GM18505 (cell line): ENCODE measurements at regions not wholly inside any gene's neighbourhood (a gene's known extent, or its start where the extent isn't known, plus 50 kb on each side); places are given as distances from the start of the nearest gene placed in this dataset.
"Not testable (repeated sequence)": the region's sequence is repeated elsewhere in the genome, so short reads cannot be mapped to it uniquely, and the experiment has no call there.

Experiments
- ATAC-seq: cut with Tn5 transposase; IDR thresholded peaks from one replicate; pipeline ENCODE4 v1.9.1; 2021; ENCODE audit not compliant: unreplicated experiment
- POLR2A ChIP-seq: IDR thresholded peaks from 4 replicates; pipeline ENCODE4 v1.6.1; 2011; ENCODE audit warnings: borderline replicate concordance; ENCODE audit not compliant: insufficient read depth, insufficient read length; ENCODE audit errors: extremely low read depth

DNA sequence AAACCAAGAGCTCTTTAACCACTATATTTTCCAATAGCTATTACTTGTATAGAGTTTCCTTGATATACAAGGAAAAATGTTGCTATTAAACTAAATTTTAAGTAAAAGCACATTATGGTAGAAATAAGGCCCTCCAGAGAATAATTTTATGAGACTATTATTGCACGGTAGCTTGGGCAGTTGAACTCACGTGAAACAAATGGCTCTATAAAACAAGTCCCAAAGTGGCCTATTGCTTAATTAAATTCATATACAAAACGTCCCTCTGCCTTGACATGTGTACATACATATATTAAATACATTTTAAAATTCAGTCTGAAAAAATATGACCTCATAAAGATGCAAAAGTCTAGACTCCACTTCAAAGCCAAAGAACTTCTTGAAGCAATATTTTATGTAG, 582.2 kb downstream of the CENPC start:
- no peak for TF ChIP-seq POLR2A
- no peak for ATAC-seq

DNA sequence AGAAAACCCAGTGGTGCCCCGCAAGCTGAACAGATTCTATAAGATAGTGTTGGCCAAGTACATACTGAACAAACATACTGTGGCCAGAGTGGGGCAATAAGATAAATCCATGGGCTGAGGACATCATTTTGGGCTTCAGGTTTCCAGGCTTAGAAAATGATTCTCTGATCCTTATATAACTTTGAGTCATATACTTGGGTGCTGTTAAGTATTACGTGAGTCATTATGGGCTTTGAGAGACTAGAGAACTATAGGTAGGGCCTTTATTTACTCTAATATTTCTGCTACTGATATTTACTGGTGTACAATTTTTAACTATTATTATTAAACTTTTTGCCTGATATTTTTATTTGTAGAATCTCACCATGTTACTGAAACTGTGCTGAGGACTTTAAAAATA, 586.1 kb downstream of the CENPC start:
- no peak for TF ChIP-seq POLR2A
- no peak for ATAC-seq

DNA sequence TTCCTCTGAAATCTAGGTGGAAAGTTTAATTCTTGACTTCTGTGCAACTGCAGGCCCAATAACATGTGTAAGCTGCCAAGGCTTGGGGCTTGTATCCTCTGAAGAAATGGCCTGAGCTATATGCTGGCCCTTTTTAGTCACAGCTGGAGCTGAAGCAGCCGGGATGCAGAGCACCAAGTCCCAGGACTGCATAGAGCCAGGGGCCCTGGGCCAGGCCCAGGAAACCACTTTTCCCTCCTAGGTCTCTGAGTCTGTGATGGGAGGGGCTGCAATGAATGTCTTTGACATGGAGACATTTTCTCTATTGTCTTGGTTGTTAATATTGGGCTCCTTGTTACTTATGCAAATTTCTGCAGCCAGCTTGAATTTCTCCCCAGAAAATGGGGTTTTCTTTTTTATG, 588.5 kb downstream of the CENPC start:
- TF ChIP-seq POLR2A, result no peak
- ATAC-seq, result no peak

DNA sequence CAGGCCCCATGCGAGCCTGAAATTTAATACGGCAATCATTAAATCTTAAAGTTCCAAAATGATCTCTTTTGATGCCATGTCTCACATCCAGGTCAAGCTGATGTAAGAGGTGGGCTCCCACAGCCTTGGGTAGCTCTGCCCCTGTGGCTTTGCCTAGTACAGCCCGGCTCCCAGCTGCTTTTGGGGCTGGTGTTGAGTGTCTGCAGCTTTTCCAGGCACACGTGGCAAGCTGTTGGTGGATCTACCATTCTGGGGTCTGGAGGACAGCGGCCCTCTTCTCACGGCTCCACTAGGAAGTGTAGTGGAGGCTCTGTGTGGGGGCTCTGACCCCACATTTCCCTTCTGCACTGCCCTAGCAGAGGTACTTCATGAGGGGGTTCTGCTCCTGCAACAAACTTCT, 588.9 kb downstream of the CENPC start:
- TF ChIP-seq POLR2A, result no peak
- no peak for ATAC-seq

DNA sequence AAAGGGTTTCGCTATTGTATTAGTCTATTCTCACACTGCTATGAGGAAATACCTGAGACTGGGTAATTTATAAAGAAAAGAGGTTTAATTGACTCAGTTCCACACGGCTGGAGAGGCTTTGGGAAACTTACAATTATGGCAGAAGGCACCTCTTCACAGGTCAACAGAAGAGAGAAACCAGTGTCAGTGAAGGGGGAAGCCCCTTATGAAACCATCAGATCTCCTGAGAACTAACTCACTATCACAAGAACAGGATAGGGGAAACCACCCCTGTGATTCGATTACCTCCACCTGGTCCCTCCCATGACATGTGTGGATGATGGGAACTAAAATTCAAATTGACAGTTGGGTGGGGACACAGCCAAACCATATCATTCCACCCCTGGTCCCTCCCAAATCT, 589.5 kb downstream of the CENPC start:
- no peak for ATAC-seq
- no peak for TF ChIP-seq POLR2A

DNA sequence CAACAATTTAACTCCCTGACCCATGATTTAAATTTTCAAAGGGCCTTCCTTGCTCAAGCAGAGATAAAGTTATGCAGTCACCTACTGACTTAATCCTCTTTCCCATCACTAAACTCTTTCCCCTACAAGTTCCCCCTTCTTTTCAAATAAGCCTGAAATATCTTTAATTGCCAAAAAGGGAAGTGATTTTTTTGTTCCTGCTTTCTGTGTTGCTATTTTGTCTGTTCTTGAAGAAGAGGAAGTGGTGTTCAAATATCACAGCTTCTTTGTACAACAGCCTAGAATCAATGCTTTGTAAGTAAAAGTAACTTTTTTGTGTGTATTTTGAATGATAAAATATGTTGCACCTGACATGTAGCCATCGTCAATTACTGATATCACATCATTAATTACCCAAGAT, 595.9 kb downstream of the CENPC start:
- no peak for ATAC-seq
- no peak for TF ChIP-seq POLR2A

DNA sequence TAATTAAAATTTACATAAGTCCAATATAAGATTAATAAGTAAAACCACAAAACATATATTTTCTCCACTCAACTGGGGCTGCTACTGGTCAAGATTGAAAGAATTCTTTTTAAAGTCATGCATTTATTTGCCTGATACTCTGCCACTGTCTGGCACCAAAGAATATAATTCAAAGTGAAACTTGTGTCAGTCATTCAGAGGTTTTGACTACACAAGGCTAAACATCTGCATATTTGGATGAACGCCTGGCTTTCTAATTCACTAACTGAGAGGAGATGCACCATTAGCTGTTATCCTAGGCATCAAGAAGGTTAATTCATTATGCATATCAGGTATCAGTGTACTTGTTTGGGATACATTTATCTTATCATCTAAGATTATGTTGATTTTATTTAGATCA, 598.5 kb downstream of the CENPC start:
- no peak for TF ChIP-seq POLR2A
- no peak for ATAC-seq

DNA sequence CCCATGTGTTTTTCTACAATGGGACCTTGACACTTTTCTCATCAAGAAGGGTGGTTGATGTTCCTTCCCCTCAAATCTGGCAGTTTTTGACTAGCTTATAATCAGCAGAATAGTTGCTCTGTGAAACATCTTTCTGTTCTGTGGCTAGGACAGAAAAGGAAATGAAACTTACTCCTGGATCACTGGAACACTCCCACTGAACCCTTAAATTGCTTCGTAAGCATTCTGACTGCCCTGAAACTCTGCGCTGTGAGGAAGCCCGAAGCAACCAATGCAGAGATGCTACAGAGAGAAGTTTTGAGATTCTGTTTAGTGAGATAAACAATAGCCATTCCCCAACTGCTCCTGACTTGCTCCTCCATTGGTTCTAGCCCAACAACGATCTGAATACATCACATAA, 602.2 kb downstream of the CENPC start:
- no peak for TF ChIP-seq POLR2A
- ATAC-seq, result no peak

DNA sequence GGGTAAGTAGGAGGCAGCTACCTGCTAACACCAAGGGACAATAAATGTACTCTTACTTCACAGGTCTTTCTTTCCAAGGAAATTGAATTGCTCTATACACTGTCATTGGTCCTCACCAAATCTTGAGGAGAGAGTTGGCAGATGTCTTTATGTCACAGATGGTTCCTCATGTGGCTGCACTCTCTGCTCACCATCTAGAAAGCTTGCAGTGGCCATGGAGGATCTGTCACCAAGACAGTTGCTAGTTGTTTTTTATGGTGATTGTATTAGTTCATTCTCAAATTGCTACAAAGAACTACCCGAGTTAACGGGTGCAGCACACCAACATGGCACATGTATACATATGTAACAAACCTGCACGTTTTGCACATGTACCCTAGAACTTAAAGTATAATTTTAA, 613.3 kb downstream of the CENPC start:
- not testable (repeated sequence) for ATAC-seq

DNA sequence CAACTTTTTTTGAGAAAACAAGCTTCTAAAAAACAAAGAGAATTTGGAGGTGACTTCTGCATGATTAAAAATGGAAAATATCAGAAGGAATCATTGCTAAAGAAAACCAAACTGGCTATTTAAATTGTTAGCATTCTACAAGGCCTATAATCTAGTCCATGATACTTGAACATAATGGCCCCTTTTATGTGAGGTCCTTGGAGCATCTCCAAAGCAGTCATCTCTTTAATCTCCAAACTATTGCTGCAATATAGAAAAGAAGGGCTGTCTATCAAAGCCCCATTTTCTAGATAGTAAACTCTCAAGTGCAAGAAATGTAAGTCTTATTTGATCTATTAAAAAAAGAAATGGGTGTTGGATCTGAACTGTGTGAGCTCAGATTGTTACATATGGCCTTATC, 615.1 kb downstream of the CENPC start:
- TF ChIP-seq POLR2A, result no peak
- no peak for ATAC-seq

DNA sequence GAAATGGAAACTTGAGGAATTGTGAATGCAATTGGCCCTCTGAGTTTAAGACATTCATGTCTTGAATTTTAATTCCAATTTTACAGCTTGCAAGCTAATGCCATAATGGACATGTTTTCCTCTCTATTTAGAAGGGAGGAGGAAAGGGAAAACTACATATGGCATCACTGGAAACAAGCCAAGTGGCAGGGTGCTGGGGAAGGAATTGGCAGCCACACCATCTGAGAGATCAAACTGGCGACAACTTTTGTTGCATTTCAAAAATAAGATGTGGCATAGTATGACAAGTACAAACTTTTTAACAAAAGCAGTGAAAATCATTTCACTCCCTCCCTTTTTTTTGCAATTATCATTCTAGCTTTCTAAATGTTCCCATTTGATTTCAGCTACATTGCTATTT, 615.6 kb downstream of the CENPC start:
- no peak for ATAC-seq
- no peak for TF ChIP-seq POLR2A

DNA sequence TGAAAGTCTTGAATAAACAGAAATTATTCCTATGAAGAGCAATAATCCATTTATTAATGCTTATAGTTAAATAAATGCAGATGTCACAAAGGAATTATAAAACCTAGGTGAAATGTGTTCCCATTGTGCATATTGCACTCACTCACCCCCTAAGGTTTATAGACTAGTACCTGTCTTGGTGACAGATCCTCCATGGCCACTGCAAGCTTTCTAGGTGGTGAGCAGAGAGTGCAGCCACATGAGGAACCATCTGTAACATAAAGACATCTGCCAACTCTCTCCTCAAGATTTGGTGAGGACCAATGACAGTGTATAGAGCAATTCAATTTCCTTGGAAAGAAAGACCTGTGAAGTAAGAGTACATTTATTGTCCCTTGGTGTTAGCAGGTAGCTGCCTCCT, 616.4 kb downstream of the CENPC start:
- ATAC-seq, result not testable (repeated sequence)

DNA sequence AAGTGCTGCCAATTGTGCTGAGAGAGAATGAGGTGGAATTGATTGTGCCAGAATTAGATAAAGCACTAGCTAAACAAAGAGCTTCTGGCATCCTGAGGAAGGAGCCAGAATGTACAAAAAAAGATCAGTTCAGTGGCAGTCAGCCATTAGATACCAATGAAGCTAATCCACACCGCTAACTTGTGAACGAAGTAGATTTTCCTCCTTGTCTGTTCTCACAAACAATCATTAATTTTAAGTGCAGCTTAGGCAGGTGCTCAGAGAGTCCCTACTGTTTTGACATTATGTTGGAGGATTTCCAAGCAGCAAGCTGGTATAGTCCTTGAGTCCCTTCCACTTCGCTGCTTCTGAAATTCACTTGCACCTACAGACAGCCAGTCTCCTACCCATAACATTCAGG, 617.4 kb downstream of the CENPC start:
- ATAC-seq, result no peak
- no peak for TF ChIP-seq POLR2A

DNA sequence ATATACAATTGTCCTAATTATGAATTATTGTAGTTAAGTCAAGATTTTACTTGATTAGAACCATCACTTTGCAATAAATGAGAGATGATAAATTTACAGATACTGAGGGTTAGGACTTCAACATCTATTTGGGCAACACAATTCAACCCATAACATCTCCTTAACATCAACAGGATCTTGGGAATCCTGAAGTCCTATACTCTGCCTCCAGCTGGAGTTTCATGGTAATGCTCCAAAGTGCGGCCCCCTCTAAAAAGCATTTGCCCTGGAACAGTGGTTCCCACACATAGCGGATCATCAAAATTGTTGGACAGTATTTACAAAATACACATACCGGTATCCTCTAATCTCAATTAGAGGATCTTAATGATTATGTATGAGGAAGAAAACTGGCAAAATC, 618.6 kb downstream of the CENPC start:
- ATAC-seq, result no peak
- no peak for TF ChIP-seq POLR2A

DNA sequence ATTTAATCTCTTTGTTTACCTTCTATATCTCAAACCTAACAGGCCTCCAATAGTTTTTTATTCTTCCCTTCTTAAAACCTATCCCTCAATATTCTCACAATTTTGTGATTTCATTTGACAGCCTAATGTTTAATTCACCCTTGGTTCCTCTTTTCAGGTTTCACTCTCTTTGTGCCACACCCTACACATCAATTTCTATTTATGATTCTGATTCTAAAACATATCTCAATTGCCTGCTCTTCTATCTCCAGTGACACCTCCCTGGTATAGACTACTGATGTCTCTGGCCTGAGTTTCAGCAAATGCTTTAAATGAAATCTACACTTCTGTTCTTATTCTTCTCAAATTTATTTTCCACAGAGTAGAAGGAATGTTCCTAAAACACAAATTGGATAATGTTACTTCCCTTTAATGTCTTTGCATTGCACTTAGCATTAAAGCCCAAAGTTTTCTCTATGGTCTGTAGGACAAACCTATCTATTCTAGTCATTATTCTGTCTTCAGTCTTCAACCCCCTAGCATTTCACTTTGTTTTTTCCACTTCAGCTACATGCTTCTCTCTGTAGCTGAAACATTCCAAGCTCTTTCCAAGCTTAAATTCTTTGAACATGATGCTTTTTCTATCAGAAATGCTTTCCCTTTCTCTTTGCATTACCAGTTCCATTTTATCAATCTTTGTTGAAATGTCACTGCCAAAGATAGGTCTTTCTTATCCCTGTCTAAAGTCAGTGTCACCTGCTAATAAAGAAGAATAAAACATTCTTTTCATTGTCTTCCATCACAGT, 622.0 kb downstream of the CENPC start:
- no peak for TF ChIP-seq POLR2A
- ATAC-seq, result no peak

DNA sequence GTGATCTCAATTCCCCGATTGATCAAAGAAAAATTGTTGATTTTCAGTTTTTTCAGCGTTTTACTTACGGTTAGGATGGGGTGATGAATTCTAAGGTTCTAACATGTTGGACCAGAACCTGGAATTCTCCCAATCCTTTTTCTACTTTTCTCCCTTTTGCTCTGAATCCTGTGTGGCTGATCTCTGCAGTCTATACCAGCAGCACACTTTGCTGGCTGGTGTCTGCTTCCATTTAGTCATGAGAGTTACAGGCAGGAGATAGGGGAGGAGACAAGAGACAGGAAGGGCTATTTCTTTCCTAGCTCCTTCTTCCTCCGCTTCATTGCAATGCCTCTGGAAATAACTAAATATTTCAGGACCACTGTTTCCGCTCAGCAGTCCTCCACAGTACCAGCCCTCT, 623.9 kb downstream of the CENPC start:
- no peak for ATAC-seq
- TF ChIP-seq POLR2A, result no peak

DNA sequence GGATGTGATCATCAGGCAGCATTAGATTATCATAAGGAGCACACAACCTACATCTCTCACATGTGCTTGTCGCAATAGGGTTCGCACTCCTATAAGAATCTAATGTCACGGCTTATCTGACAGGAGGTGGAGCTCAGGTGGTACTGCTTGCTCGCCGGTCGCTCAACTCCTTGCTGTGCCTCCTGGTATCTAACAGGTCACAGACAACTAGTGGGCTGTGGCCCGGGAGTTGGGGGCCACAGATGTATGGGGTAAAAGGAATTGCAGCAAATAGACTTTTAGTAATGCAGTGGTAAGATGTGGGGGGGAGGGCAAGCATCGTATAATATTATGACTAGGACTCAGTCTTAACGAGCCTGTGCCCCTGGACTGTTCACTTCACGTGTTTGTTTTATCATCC, 624.8 kb downstream of the CENPC start:
- TF ChIP-seq POLR2A, result no peak

More for the DNA sequence above, 624.8 kb downstream of the CENPC start:
- no peak for ATAC-seq
